DOHH2 (cell line): ENCODE measurements at regions not wholly inside any gene's neighbourhood (a gene's known extent, or its start where the extent isn't known, plus 50 kb on each side); places are given as distances from the start of the nearest gene placed in this dataset.

Experiments used
- H3F3A ChIP-seq: fragments of 200-600 bp; sonication (generic), shearing (Covaris generic); 2 replicates; pipeline ENCODE4 v1.6.0; 2016; ENCODE audit warnings: antibody characterized with exemption, mild to moderate bottlenecking; ENCODE audit not compliant: control insufficient read depth, insufficient read depth
- H3K27ac ChIP-seq: fragments of 200-600 bp; sonication (generic); 2 replicates; pipeline ENCODE4 v1.5.1; 2014; ENCODE audit warnings: low read depth, mild to moderate bottlenecking, low read length, moderate library complexity
- H3K27me3 ChIP-seq: fragments of 200-600 bp; sonication (generic); 2 replicates; pipeline ENCODE4 v1.6.1; 2014; ENCODE audit warnings: mild to moderate bottlenecking, low read length, mixed read lengths; ENCODE audit not compliant: control insufficient read depth
- H3K36me3 ChIP-seq: fragments of 200-600 bp; sonication (generic); 2 replicates; pipeline ENCODE4 v1.6.1; 2014; ENCODE audit warnings: mild to moderate bottlenecking, low read length, moderate library complexity, mixed read lengths; ENCODE audit not compliant: control insufficient read depth
- H3K4me1 ChIP-seq: fragments of 200-600 bp; sonication (generic); 2 replicates; pipeline ENCODE4 v1.6.1; 2014; ENCODE audit warnings: mild to moderate bottlenecking, low read length, mixed read lengths; ENCODE audit not compliant: control insufficient read depth
- H3K4me2 ChIP-seq: fragments of 200-600 bp; sonication (generic); 2 replicates; pipeline ENCODE4 v1.6.0; 2014; ENCODE audit warnings: mild to moderate bottlenecking, low read length, moderate library complexity
- H3K4me3 ChIP-seq: fragments of 200-600 bp; sonication (generic); 2 replicates; pipeline ENCODE4 v1.5.1; 2014; ENCODE audit warnings: mild to moderate bottlenecking, low read length, mixed read lengths
- H3K79me2 ChIP-seq: fragments of 200-600 bp; sonication (generic); 2 replicates; pipeline ENCODE4 v1.6.1; 2014; ENCODE audit warnings: mild to moderate bottlenecking, low read length, mixed read lengths; ENCODE audit not compliant: control insufficient read depth
- H3K9me2 ChIP-seq: fragments of 200-600 bp; sonication (generic); replicated peaks from 2 replicates; pipeline ENCODE4 v1.6.1; 2014; ENCODE audit warnings: mild to moderate bottlenecking, low read length, mixed read lengths; ENCODE audit not compliant: control insufficient read depth
- H3K9me3 ChIP-seq: fragments of 200-600 bp; sonication (generic); 2 replicates; pipeline ENCODE4 v1.6.1; 2014; ENCODE audit warnings: antibody characterized with exemption, low read length, mixed read lengths; ENCODE audit not compliant: control insufficient read depth, insufficient read depth
- H4K20me1 ChIP-seq: fragments of 200-600 bp; sonication (generic); 2 replicates; pipeline ENCODE4 v1.6.0; 2014; ENCODE audit warnings: low read depth, mild to moderate bottlenecking, antibody characterized with exemption, low read length, moderate library complexity; ENCODE audit not compliant: control insufficient read depth, insufficient read depth
- CTCF ChIP-seq: fragments of 200-600 bp; sonication (generic); IDR thresholded peaks from one replicate; pipeline ENCODE4 v1.5.1; 2014; ENCODE audit warnings: antibody characterized with exemption, mild to moderate bottlenecking, low read depth, low read length; ENCODE audit not compliant: poor library complexity, severe bottlenecking
- EZH2phosphoT487 ChIP-seq: fragments of 200-600 bp; sonication (generic); IDR thresholded peaks from 2 replicates; pipeline ENCODE4 v1.6.1; 2017; ENCODE audit warnings: borderline replicate concordance, mild to moderate bottlenecking, antibody characterized with exemption, low read length, moderate library complexity, mixed read lengths

GRCh38 chr2:145811276-145812164, 1291.6 kb upstream of the ZEB2 start:
- TF ChIP-seq EZH2phosphoT487 (no peak), CTCF (no peak)
- Histone ChIP-seq H3K9me3 (peaks cover 3% of the 10 kb centered on the region; the same call in 1 of the 2 replicates), H4K20me1 (no peaks in the 10 kb centered on the region), H3K9me2 (no peaks in the 10 kb centered on the region), H3K4me3 (no peak overlapping the region), H3K4me1 (peaks cover 3% of the 10 kb centered on the region; the same call in 1 of the 2 replicates), H3K27ac (no peak overlapping the region), H3F3A (no peaks in the 10 kb centered on the region), H3K4me2 (no peak overlapping the region), H3K36me3 (no peaks in the 10 kb centered on the region), H3K79me2 (no peaks in the 10 kb centered on the region), H3K27me3 (no peaks in the 10 kb centered on the region)

GRCh38 chr2:145807968-145808367, 1288.0 kb upstream of the ZEB2 start:
- H3K27me3 ChIP-seq, result no peaks in the 10 kb centered on the region
- H4K20me1 ChIP-seq, result no peaks in the 10 kb centered on the region
- TF ChIP-seq EZH2phosphoT487 (no peak), CTCF (no peak)
- H3K9me2 ChIP-seq, result no peaks in the 10 kb centered on the region
- H3K4me3 ChIP-seq, result no peak overlapping the region
- peaks cover 3% of the 10 kb centered on the region; the same call in 1 of the 2 replicates for H3K9me3 ChIP-seq
- no peak overlapping the region for H3K27ac ChIP-seq
- no peaks in the 10 kb centered on the region for H3F3A ChIP-seq
- no peaks in the 10 kb centered on the region for H3K36me3 ChIP-seq
- H3K4me2 ChIP-seq, result no peak overlapping the region
- no peaks in the 10 kb centered on the region for H3K79me2 ChIP-seq
- no peaks in the 10 kb centered on the region; the same call in 1 of the 2 replicates for H3K4me1 ChIP-seq

GRCh38 chr2:145807554-145807953, 1287.6 kb upstream of the ZEB2 start:
- H3K27me3 ChIP-seq, result no peaks in the 10 kb centered on the region
- no peaks in the 10 kb centered on the region for H4K20me1 ChIP-seq
- TF ChIP-seq EZH2phosphoT487, result no peak
- H3K79me2 ChIP-seq, result no peaks in the 10 kb centered on the region
- no peak overlapping the region for H3K27ac ChIP-seq
- H3K9me3 ChIP-seq, result peaks cover 3% of the 10 kb centered on the region; the same call in 1 of the 2 replicates
- H3K4me3 ChIP-seq, result no peak overlapping the region
- no peak overlapping the region for H3K4me2 ChIP-seq
- no peaks in the 10 kb centered on the region for H3K9me2 ChIP-seq
- no peaks in the 10 kb centered on the region for H3F3A ChIP-seq
- H3K36me3 ChIP-seq, result no peaks in the 10 kb centered on the region
- H3K4me1 ChIP-seq, result no peaks in the 10 kb centered on the region; the same call in 1 of the 2 replicates

- Histone ChIP-seq H3K9me3 (peaks cover 3% of the 10 kb centered on the region; the same call in 1 of the 2 replicates), H3K4me3 (no peak overlapping the region), H4K20me1 (no peaks in the 10 kb centered on the region), H3K9me2 (no peaks in the 10 kb centered on the region), H3K4me2 (no peak overlapping the region), H3K27ac (no peak overlapping the region), H3K27me3 (no peaks in the 10 kb centered on the region), H3K4me1 (no peaks in the 10 kb centered on the region), H3K36me3 (no peaks in the 10 kb centered on the region), H3K79me2 (no peaks in the 10 kb centered on the region), H3F3A (no peaks in the 10 kb centered on the region)
- TF ChIP-seq EZH2phosphoT487, result no peak
- no peak for TF ChIP-seq CTCF
Measured at GRCh38 chr2:145806546-145806945, 1286.6 kb upstream of the ZEB2 start.
